ENCODE measurements at regions not wholly inside any gene's neighbourhood (a gene's known extent, or its start where the extent isn't known, plus 50 kb on each side); places are given as distances from the start of the nearest gene placed in this dataset.

DNA sequence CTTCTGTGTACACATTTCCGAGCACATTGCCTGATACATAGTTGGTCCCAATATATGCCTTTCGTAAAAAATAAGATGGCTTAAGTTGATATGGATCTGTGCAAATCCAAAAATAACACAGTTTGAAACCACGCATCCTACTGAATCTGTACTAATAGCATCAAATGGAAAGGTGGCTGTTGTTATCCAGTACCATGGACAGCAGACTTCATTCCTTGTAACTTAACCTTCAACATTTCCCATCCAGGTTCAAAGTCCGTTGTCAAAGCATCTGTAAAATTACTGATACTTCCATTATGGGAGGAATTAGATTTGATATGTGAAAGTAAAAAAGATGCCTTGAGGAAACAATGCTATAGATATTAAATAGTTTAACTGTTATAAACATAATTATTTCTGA, 65.5 kb upstream of the C3orf49 start:
- Histone ChIP-seq H3K36me3 (replicated peaks in 1 of 2; ENCODE audit: control insufficient read depth in 1 of 2, insufficient read depth in 2 of 2, low read length in 2 of 2) (no peaks in the 10 kb centered on the region), H2AFZ (ENCODE audit: low read length) (no peak overlapping the region), H3K4me1 (ENCODE audit: insufficient read depth, low read length) (no peaks in the 10 kb centered on the region), H3K4me2 (ENCODE audit: low read depth, low read length) (no peak overlapping the region), H4K20me1 (ENCODE audit: insufficient read depth, low read length) (no peaks in the 10 kb centered on the region), H3K79me2 (ENCODE audit: insufficient read depth, low read length) (no peaks in the 10 kb centered on the region), H3K27me3 (ENCODE audit: control insufficient read depth in 1 of 2, insufficient read depth in 2 of 2, low read length in 2 of 2) (no peaks in the 10 kb centered on the region), H3K9me3 (ENCODE audit: low read length) (no peaks in the 10 kb centered on the region), H3K4me3 (replicated peaks in 1 of 3; ENCODE audit: insufficient read depth in 1 of 3, low read depth in 2 of 3, low read length in 3 of 3) (no peak overlapping the region), H3K9ac (ENCODE audit: insufficient read depth, low read depth, low read length) (no peak overlapping the region), H3K27ac (ENCODE audit: extremely low read length, insufficient read depth, low read length) (no peak overlapping the region)
- ChIA-PET POLR2A (no interaction called here), CTCF (ENCODE audit: low intra/inter-chr PET ratio, low total read pairs) (no interaction called here)
- no peak for TF ChIP-seq PAWR (CRISPR knock-in tag; IDR thresholded peaks at IDR 0.05; ENCODE audit: borderline replicate concordance)
- peak; percentile 97 for TF ChIP-seq MIER2 (CRISPR knock-in tag; IDR thresholded peaks at IDR 0.05)
- TF ChIP-seq HNF4A (CRISPR knock-in tag; IDR thresholded peaks at IDR 0.05), result peak; percentile 58
- no peak for TF ChIP-seq SRF (IDR thresholded peaks at IDR 0.05; ENCODE audit: low read depth, low read length)
- TF ChIP-seq THAP11 (CRISPR knock-in tag; IDR thresholded peaks at IDR 0.05), result no peak
- peak; percentile 39; the same call in 1 of the 2 replicates for TF ChIP-seq SAP130 (CRISPR knock-in tag; IDR thresholded peaks at IDR 0.05; ENCODE audit: low read depth)
- TF ChIP-seq, protein P1, sequence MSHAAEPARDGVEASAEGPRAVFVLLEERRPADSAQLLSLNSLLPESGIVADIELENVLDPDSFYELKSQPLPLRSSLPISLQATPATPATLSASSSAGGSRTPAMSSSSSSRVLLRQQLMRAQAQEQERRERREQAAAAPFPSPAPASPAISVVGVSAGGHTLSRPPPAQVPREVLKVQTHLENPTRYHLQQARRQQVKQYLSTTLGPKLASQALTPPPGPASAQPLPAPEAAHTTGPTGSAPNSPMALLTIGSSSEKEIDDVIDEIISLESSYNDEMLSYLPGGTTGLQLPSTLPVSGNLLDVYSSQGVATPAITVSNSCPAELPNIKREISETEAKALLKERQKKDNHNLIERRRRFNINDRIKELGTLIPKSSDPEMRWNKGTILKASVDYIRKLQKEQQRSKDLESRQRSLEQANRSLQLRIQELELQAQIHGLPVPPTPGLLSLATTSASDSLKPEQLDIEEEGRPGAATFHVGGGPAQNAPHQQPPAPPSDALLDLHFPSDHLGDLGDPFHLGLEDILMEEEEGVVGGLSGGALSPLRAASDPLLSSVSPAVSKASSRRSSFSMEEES (CRISPR knock-in tag; IDR thresholded peaks at IDR 0.05), result 0 out of 2 replicates have a peak, but pooled peaks have one; percentile 30
- TF ChIP-seq WIZ (CRISPR knock-in tag; IDR thresholded peaks at IDR 0.05), result peak; percentile 50; the same call in 1 of the 2 replicates
- 0 out of 2 replicates have a peak, but pooled peaks have one; percentile 39 for TF ChIP-seq ZNF331 (CRISPR knock-in tag; IDR thresholded peaks at IDR 0.05)
- TF ChIP-seq, protein P2, sequence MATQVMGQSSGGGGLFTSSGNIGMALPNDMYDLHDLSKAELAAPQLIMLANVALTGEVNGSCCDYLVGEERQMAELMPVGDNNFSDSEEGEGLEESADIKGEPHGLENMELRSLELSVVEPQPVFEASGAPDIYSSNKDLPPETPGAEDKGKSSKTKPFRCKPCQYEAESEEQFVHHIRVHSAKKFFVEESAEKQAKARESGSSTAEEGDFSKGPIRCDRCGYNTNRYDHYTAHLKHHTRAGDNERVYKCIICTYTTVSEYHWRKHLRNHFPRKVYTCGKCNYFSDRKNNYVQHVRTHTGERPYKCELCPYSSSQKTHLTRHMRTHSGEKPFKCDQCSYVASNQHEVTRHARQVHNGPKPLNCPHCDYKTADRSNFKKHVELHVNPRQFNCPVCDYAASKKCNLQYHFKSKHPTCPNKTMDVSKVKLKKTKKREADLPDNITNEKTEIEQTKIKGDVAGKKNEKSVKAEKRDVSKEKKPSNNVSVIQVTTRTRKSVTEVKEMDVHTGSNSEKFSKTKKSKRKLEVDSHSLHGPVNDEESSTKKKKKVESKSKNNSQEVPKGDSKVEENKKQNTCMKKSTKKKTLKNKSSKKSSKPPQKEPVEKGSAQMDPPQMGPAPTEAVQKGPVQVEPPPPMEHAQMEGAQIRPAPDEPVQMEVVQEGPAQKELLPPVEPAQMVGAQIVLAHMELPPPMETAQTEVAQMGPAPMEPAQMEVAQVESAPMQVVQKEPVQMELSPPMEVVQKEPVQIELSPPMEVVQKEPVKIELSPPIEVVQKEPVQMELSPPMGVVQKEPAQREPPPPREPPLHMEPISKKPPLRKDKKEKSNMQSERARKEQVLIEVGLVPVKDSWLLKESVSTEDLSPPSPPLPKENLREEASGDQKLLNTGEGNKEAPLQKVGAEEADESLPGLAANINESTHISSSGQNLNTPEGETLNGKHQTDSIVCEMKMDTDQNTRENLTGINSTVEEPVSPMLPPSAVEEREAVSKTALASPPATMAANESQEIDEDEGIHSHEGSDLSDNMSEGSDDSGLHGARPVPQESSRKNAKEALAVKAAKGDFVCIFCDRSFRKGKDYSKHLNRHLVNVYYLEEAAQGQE (IDR thresholded peaks at IDR 0.05; ENCODE audit: borderline replicate concordance in 1 of 2, low read depth in 1 of 2, low read length in 2 of 2), result peak; percentile 72 to 97
- TF ChIP-seq EHMT2 (IDR thresholded peaks at IDR 0.05; ENCODE audit: borderline replicate concordance, low read depth, low read length), result peak; percentile 92; the same call in 1 of the 2 replicates
- TF ChIP-seq KLF16 (CRISPR knock-in tag; IDR thresholded peaks at IDR 0.05), result 0 out of 4 replicates have a peak, but pooled peaks of 1 of the 2 experiments have one; percentile 35
- TF ChIP-seq ZNF256 (CRISPR knock-in tag; conservative IDR thresholded peaks at IDR 0.05), result no peak
- TF ChIP-seq ARID5B (CRISPR knock-in tag; IDR thresholded peaks at IDR 0.05), result peak; percentile 49; the same call in 1 of the 2 replicates
- TF ChIP-seq NCOR1 (IDR thresholded peaks at IDR 0.05; ENCODE audit: borderline replicate concordance, low read length), result 0 out of 2 replicates have a peak, but pooled peaks have one; percentile 20
- FAIRE-seq (no peak), DNase-seq (ENCODE audit: low spot score) (peak; percentile 29), ATAC-seq (no peak)
- 26% methylated on average over 4 of the region's 4 CpGs for WGBS (ENCODE audit: low lambda C conversion rate)
- intact Hi-C loops (cut with micrococcal nuclease; ENCODE audit: unreplicated experiment), result no loop called here
- in situ Hi-C loops (cut with HindIII; ENCODE audit: extremely low pct_ligation_motif_present, low pct_unique_long_range_greater_than_20kb), result no loop called here
- no TSS peak for BruUV-seq (replicated peaks)

Measured in HepG2 (cell line).